ENCODE measurements at regions not wholly inside any gene's neighbourhood (a gene's known extent, or its start where the extent isn't known, plus 50 kb on each side); places are given as distances from the start of the nearest gene placed in this dataset.

- H3K9me3 Mint-ChIP-seq (ENCODE audit: unreplicated experiment), result peaks cover 6% of the 10 kb centered on the region
- Histone ChIP-seq H3K79me2 (ENCODE audit: insufficient read depth, low read length) (no peaks in the 10 kb centered on the region), H3K36me3 (ENCODE audit: insufficient read depth, low read length) (no peaks in the 10 kb centered on the region), H3K27ac (ENCODE audit: low read depth, low read length) (no peak overlapping the region), H4K20me1 (ENCODE audit: insufficient read depth, low read length) (no peaks in the 10 kb centered on the region), H3K9me3 (ENCODE audit: insufficient read depth, low read depth, low read length) (no peaks in the 10 kb centered on the region), H3K27me3 (ENCODE audit: insufficient read depth, low read length) (no peaks in the 10 kb centered on the region), H3K4me3 (ENCODE audit: insufficient read depth, low read depth, low read length) (no peak overlapping the region), H2AFZ (ENCODE audit: low read depth, low read length) (no peak overlapping the region), H3K4me2 (ENCODE audit: low read length) (no peak overlapping the region), H3K9ac (ENCODE audit: low read length) (no peak overlapping the region), H3K4me1 (ENCODE audit: insufficient read depth, low read length) (no peaks in the 10 kb centered on the region)
- no peak overlapping the region for H3K4me3 Mint-ChIP-seq (ENCODE audit: unreplicated experiment)
- FAIRE-seq (no peak), DNase-seq (ENCODE audit: low read depth) (no peak)
- no peaks in the 10 kb centered on the region for H3K36me3 Mint-ChIP-seq (ENCODE audit: low read depth, unreplicated experiment)
- H3K4me1 Mint-ChIP-seq (ENCODE audit: low read depth, unreplicated experiment), result no peaks in the 10 kb centered on the region
- H3K27me3 Mint-ChIP-seq (ENCODE audit: low read depth, unreplicated experiment), result no peaks in the 10 kb centered on the region
- no peak overlapping the region for H3K27ac Mint-ChIP-seq (ENCODE audit: unreplicated experiment)
- TF ChIP-seq EZH2 (IDR thresholded peaks at IDR 0.05; ENCODE audit: insufficient read depth, low read length) (no peak), CTCF (IDR thresholded peaks at IDR 0.05; ENCODE audit: insufficient read depth, low read depth, low read length) (no peak)
These were observed 108.0 kb downstream of the MBL2 start for GRCh38 chr10:52664629-52665028.

- FAIRE-seq (no peak), DNase-seq (ENCODE audit: low read depth) (no peak)
- H3K9me3 Mint-ChIP-seq (ENCODE audit: unreplicated experiment), result peaks cover 6% of the 10 kb centered on the region
- H3K36me3 Mint-ChIP-seq (ENCODE audit: low read depth, unreplicated experiment), result no peaks in the 10 kb centered on the region
- H3K27ac Mint-ChIP-seq (ENCODE audit: unreplicated experiment), result no peak overlapping the region
- TF ChIP-seq EZH2 (IDR thresholded peaks at IDR 0.05; ENCODE audit: insufficient read depth, low read length) (no peak), CTCF (IDR thresholded peaks at IDR 0.05; ENCODE audit: insufficient read depth, low read depth, low read length) (no peak)
- no peak overlapping the region for H3K4me3 Mint-ChIP-seq (ENCODE audit: unreplicated experiment)
- H3K27ac ChIP-seq (ENCODE audit: low read depth, low read length), result no peak overlapping the region
- no peaks in the 10 kb centered on the region for H3K9me3 ChIP-seq (ENCODE audit: insufficient read depth, low read depth, low read length)
- no peak overlapping the region for H3K4me3 ChIP-seq (ENCODE audit: insufficient read depth, low read depth, low read length)
- no peaks in the 10 kb centered on the region for H3K27me3 Mint-ChIP-seq (ENCODE audit: low read depth, unreplicated experiment)
- no peak overlapping the region for H2AFZ ChIP-seq (ENCODE audit: low read depth, low read length)
- H3K4me1 ChIP-seq (ENCODE audit: insufficient read depth, low read length), result no peaks in the 10 kb centered on the region
- no peaks in the 10 kb centered on the region for H3K36me3 ChIP-seq (ENCODE audit: insufficient read depth, low read length)
- no peaks in the 10 kb centered on the region for H3K27me3 ChIP-seq (ENCODE audit: insufficient read depth, low read length)
- H3K4me2 ChIP-seq (ENCODE audit: low read length), result no peak overlapping the region
- no peaks in the 10 kb centered on the region for H3K79me2 ChIP-seq (ENCODE audit: insufficient read depth, low read length)
- no peaks in the 10 kb centered on the region for H4K20me1 ChIP-seq (ENCODE audit: insufficient read depth, low read length)
- no peaks in the 10 kb centered on the region for H3K4me1 Mint-ChIP-seq (ENCODE audit: low read depth, unreplicated experiment)
- H3K9ac ChIP-seq (ENCODE audit: low read length), result no peak overlapping the region
These were observed 106.8 kb downstream of the MBL2 start for GRCh38 chr10:52665821-52666220.

GRCh38 chr10:52666931-52667330, 105.7 kb downstream of the MBL2 start:
- no peak for DNase-seq (ENCODE audit: low read depth)
- H3K4me1 Mint-ChIP-seq (ENCODE audit: low read depth, unreplicated experiment), result no peaks in the 10 kb centered on the region
- no peak for FAIRE-seq

More at GRCh38 chr10:52666931-52667330, 105.7 kb downstream of the MBL2 start:
- no peak overlapping the region for H3K27ac Mint-ChIP-seq (ENCODE audit: unreplicated experiment)
- Histone ChIP-seq H3K27ac (ENCODE audit: low read depth, low read length) (no peak overlapping the region), H3K4me1 (ENCODE audit: insufficient read depth, low read length) (no peaks in the 10 kb centered on the region), H3K4me2 (ENCODE audit: low read length) (no peak overlapping the region), H3K79me2 (ENCODE audit: insufficient read depth, low read length) (no peaks in the 10 kb centered on the region), H2AFZ (ENCODE audit: low read depth, low read length) (no peak overlapping the region), H3K27me3 (ENCODE audit: insufficient read depth, low read length) (no peaks in the 10 kb centered on the region), H3K9ac (ENCODE audit: low read length) (no peak overlapping the region), H3K9me3 (ENCODE audit: insufficient read depth, low read depth, low read length) (no peaks in the 10 kb centered on the region), H3K4me3 (ENCODE audit: insufficient read depth, low read depth, low read length) (no peak overlapping the region), H4K20me1 (ENCODE audit: insufficient read depth, low read length) (no peaks in the 10 kb centered on the region), H3K36me3 (ENCODE audit: insufficient read depth, low read length) (no peaks in the 10 kb centered on the region)
- H3K4me3 Mint-ChIP-seq (ENCODE audit: unreplicated experiment), result no peak overlapping the region
- peaks cover 6% of the 10 kb centered on the region for H3K9me3 Mint-ChIP-seq (ENCODE audit: unreplicated experiment)
- TF ChIP-seq EZH2 (IDR thresholded peaks at IDR 0.05; ENCODE audit: insufficient read depth, low read length) (no peak), CTCF (IDR thresholded peaks at IDR 0.05; ENCODE audit: insufficient read depth, low read depth, low read length) (no peak)
- no peaks in the 10 kb centered on the region for H3K36me3 Mint-ChIP-seq (ENCODE audit: low read depth, unreplicated experiment)
- no peaks in the 10 kb centered on the region for H3K27me3 Mint-ChIP-seq (ENCODE audit: low read depth, unreplicated experiment)

Measured in astrocyte (in vitro differentiated cells and primary cell).